NAMALWA (cell line): ENCODE measurements at regions not wholly inside any gene's neighbourhood (a gene's known extent, or its start where the extent isn't known, plus 50 kb on each side); places are given as distances from the start of the nearest gene placed in this dataset.

Source experiments
- DNase-seq: peaks from one replicate; pipeline ENCODE4 v3.0.0-alpha.2; 2015; ENCODE audit warnings: low spot score

GRCh38 chr20:24718277-24718676, 230.8 kb upstream of the CST7 start:
- no peak for DNase-seq

- DNase-seq, result no peak
These were observed 230.4 kb upstream of the CST7 start for GRCh38 chr20:24718696-24719095.

GRCh38 chr20:24720957-24721356, 228.1 kb upstream of the CST7 start:
- no peak for DNase-seq

- no peak for DNase-seq
These were observed 227.0 kb upstream of the CST7 start for GRCh38 chr20:24721891-24722568.

DNA sequence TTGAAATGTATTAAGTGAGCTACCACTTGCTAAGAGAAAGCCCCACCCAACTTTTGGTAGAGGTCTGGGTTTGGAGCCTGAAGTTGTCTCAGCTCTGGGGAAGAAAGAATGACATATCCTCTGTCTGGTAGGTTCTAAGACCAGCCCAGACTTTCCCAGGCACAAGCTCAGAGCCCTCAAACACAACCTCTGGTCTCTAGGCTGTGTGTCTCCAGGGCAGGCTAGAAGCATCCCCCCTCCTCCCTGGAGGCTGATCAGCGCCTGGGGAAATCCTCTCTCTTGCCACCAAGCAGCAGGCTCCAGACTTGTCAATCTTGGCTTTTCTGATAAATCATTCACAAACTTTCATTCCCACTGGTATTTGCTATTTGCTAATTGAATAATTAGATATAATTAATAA, 226.5 kb upstream of the CST7 start:
- no peak for DNase-seq

DNA sequence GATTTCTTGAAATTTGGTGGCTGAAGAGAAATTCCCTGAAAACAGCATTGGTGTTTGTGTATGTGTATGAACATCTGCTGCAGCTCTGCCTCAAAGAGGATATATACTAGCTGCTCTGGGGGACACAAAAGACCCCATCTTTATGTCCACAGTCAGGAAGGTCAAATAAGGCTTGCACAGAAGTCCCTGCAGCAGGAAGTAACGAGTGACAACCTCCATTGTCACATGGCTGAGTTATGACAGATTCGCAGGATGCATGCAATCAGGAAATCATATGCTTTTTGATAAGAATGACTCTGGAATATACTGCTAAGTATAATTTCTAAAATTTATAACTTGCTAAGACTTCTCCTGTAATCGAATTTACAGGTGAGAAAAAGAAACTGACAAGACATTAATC, 225.9 kb upstream of the CST7 start:
- no peak for DNase-seq

- no peak for DNase-seq
These were observed 225.3 kb upstream of the CST7 start for GRCh38 chr20:24723647-24724352.

DNA sequence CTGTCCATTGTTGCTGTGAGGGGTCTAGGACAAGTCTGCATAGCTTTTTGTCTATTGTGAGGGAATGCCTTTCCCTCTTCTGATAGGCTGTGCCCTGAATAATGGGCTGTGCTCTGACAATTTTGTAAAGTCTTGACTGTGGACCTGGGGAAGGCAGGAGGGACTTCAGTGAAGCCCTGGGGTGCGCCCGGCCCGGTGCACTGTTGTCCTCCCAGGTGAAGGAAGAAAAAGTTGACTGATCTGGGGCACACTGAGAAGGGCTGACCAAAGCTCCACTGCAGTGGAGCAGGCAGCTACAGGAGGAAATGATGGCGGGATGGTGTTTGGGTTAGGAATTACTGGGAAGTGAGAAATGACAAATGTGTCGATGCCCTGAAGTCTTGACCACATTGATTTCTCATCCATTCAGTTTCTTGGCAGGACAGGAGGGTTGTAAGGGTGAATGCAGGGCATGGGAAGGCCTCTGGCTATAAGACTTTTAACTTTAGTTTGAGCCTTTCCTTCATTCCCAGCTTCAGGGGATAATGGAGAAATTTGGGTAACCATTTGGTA, 224.0 kb upstream of the CST7 start:
- no peak for DNase-seq

GRCh38 chr20:24727795-24728194, 221.3 kb upstream of the CST7 start:
- no peak for DNase-seq

- DNase-seq, result no peak
These were observed 219.0 kb upstream of the CST7 start for GRCh38 chr20:24729896-24730605.

GRCh38 chr20:24730750-24731149, 218.3 kb upstream of the CST7 start:
- DNase-seq, result no peak

GRCh38 chr20:24731312-24731711, 217.8 kb upstream of the CST7 start:
- no peak for DNase-seq

DNA sequence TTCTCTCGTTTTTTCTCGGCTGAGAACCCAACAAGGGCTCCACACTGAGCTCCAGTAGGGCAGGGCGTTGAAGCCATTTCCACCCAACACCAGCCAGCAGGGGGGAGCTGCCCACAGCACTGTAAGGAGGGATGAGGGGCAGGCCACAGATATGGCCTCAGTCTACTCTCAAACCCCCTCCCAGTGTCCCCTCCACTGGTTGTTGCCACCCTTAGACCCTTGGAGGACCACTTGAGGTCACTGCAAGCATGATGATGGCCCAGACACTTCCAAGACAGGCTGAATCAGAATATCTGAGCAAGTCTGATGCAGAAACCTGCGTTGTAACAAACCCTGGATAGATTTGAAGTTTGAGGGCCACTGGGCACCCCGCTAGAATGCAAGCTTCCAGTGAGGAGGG, 217.0 kb upstream of the CST7 start:
- no peak for DNase-seq

- DNase-seq, result no peak
These were observed 216.5 kb upstream of the CST7 start for GRCh38 chr20:24732599-24732998.

DNA sequence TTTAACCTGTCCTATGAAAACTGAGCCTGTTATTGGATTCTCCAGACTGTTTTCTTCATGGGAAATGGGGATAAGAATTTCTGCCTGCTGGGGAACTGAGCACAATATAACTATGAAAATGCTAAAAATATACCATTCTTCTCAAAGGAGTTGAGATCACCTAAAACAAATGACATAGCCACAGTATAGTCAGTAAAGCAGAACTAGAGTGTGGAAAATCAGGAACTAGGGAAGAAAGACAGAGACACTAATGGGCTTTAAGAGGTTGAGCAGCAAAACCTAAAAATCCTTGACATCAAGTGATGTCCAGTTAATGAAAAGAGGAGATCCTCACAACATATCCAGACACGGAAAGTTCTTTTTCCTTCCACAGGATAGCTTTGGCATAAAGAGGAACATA, 215.7 kb upstream of the CST7 start:
- no peak for DNase-seq

- no peak for DNase-seq
These were observed 214.9 kb upstream of the CST7 start for GRCh38 chr20:24734139-24734538.

DNA sequence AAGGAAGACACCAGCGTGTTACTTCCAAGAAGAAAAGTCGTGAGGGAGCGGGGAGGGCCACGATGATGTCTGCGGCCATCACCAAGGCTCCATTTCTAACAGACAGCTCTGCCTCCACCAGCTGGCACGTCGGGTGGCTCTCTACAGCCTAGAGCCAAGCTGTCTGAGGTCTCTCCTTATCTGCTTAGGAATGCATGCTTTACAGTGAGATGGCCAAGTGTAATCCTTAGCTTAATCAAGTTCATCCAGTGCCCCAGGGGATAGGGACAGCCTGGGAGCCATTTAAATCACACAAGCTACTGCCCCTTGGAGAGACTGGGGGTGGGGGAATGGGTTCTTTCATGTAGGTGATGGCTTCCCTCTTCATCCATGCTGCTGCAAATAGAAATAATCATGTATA, 213.8 kb upstream of the CST7 start:
- no peak for DNase-seq

DNA sequence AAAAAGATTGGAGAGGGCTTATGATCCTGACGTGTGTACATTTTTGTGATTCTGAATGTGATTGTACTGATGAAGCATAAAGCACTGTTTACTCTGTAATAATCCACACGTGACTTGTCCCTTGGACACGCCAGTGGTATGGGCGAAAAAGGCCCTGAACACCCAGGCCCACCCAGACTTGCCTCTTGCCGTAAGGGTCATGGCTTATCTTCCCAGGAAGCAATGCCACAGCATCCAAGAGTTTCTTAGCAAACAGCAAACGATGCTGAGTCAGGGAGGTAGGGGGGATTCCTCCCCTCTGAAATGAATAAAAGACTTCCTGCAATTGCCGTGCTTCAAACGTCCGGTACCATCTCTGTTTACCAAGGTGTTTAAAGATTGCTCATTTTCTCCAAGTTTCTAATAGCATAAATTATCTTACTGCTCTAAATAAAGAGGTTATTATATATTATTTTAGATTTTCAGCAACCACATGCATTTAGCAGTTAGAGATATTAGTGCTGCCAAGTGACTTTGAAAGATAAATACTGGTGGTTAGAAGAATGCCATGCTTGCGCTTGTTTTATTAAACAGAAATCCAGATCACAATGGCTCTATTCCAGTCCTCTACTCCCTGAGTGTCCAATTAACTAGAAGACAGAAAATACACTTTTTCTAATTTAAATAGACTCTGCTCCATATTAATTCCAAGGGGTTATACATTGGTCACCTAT, 212.8 kb upstream of the CST7 start:
- no peak for DNase-seq

- DNase-seq, result no peak
These were observed 212.2 kb upstream of the CST7 start for GRCh38 chr20:24736844-24737211.

GRCh38 chr20:24737212-24737850, 211.7 kb upstream of the CST7 start:
- DNase-seq, result no peak

DNA sequence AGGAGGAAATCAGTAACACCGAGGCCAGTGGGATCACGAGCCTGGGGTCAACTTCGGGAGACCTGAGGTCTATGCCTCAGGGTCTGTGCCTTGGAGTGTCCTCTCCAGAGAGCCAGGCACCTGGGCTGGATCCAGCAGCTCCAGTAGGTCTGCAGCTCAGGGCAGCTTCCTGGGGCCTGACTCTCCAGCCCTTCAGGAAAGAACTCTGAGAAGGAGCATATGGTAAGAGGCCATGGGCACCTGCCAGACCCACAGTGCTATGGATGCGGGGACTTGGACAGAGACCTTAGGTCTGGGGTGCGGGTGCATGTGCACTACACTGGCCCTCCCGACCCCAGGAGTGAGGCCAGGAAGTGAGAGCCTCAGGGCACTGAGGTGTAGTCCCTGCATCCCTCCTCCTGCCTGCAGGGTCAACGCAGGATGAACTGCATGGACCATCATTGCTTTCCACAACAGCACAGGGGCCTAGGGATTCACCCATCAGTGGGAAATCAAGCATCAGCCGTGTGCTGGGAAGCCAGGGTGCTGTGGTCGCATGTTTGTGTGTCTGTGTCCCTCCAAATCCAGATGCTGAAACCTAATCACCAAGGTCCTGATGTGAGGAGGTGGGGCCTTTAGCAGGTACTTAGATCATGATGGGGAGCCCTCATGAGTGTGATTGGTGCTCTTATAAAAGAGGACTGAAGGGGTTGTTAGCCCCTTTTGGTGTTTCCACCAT, 210.9 kb upstream of the CST7 start:
- DNase-seq, result no peak
